ENCODE measurements at regions not wholly inside any gene's neighbourhood (a gene's known extent, or its start where the extent isn't known, plus 50 kb on each side); places are given as distances from the start of the nearest gene placed in this dataset.

DNA sequence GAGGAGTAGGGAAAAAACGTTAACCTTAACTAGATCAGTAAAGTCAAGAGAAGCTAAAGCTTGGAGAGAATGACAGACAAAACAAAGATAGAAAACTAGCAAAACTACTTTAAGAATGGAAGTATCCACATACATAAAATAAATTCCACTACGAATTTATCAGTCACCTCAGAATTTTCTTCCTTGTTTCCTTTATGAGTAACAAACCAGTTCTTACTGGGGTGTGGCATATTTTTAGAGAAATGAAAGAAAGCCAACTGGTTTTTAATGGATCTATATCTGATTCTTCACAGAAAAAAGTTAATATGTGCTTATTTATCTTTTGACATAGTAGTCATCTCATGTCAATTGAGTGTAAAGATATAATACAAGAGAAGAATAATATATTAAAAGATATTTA lies 2033.7 kb upstream of the CELF4 start:
- TF ChIP-seq CTCF (IDR thresholded peaks at IDR 0.05): no peak
- no peak for TF ChIP-seq POLR2A (IDR thresholded peaks at IDR 0.05)
- no peak for TF ChIP-seq EP300 (IDR thresholded peaks at IDR 0.05)
